ENCODE measurements at regions not wholly inside any gene's neighbourhood (a gene's known extent, or its start where the extent isn't known, plus 50 kb on each side); places are given as distances from the start of the nearest gene placed in this dataset.

GRCh38 chr21:24265987-24266386, 1341.3 kb downstream of the MRPL39 start:
- Mint-ChIP-seq H3K36me3 (ENCODE audit: low read depth) (peaks cover 5% of the 10 kb centered on the region; the same call in 2 of the 3 replicates), H3K27ac (no peak overlapping the region), H3K4me1 (no peaks in the 10 kb centered on the region), H3K9me3 (peaks cover 72% of the 10 kb centered on the region), H3K27me3 (ENCODE audit: insufficient read depth, low read depth, poor library complexity) (no peaks in the 10 kb centered on the region), H3K4me3 (no peak overlapping the region)
- Histone ChIP-seq H3K36me3 (ENCODE audit: insufficient read depth) (no peaks in the 10 kb centered on the region), H3K4me2 (no peak overlapping the region), H3K4me3 (no peak overlapping the region), H4K20me1 (replicated peaks; ENCODE audit: insufficient read depth) (no peaks in the 10 kb centered on the region), H3K4me1 (ENCODE audit: insufficient read depth) (no peaks in the 10 kb centered on the region), H3K27ac (ENCODE audit: low read depth) (no peak overlapping the region), H3K9me2 (ENCODE audit: insufficient read depth) (no peaks in the 10 kb centered on the region), H3F3A (replicated peaks; ENCODE audit: low read depth) (no peaks in the 10 kb centered on the region), H3K27me3 (ENCODE audit: insufficient read depth) (no peaks in the 10 kb centered on the region), H2AFZ (no peak overlapping the region), H3K79me2 (replicated peaks; ENCODE audit: insufficient read depth) (no peaks in the 10 kb centered on the region)
- TF ChIP-seq EZH2 (IDR thresholded peaks at IDR 0.05; ENCODE audit: low read depth, unreplicated experiment) (no peak), ZNF114 (CRISPR knock-in tag; IDR thresholded peaks at IDR 0.05) (no peak), ETS1 (IDR thresholded peaks at IDR 0.05) (no peak), EZH2phosphoT487 (IDR thresholded peaks at IDR 0.05; ENCODE audit: unreplicated experiment) (no peak), CREB1 (CRISPR knock-in tag; IDR thresholded peaks at IDR 0.05; ENCODE audit: low read depth) (no peak), POLR2AphosphoS5 (IDR thresholded peaks at IDR 0.05; ENCODE audit: low read depth) (no peak)
- TF ChIP-seq, protein P1, sequence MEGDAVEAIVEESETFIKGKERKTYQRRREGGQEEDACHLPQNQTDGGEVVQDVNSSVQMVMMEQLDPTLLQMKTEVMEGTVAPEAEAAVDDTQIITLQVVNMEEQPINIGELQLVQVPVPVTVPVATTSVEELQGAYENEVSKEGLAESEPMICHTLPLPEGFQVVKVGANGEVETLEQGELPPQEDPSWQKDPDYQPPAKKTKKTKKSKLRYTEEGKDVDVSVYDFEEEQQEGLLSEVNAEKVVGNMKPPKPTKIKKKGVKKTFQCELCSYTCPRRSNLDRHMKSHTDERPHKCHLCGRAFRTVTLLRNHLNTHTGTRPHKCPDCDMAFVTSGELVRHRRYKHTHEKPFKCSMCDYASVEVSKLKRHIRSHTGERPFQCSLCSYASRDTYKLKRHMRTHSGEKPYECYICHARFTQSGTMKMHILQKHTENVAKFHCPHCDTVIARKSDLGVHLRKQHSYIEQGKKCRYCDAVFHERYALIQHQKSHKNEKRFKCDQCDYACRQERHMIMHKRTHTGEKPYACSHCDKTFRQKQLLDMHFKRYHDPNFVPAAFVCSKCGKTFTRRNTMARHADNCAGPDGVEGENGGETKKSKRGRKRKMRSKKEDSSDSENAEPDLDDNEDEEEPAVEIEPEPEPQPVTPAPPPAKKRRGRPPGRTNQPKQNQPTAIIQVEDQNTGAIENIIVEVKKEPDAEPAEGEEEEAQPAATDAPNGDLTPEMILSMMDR (conservative IDR thresholded peaks at IDR 0.05; ENCODE audit: low read depth in 2 of 2), result no peak
- ATAC-seq (no peak), DNase-seq (ENCODE audit: low spot score) (no peak)

- Histone ChIP-seq H3K4me2 (no peak overlapping the region), H4K20me1 (replicated peaks; ENCODE audit: insufficient read depth) (no peaks in the 10 kb centered on the region), H3K27me3 (ENCODE audit: insufficient read depth) (no peaks in the 10 kb centered on the region), H3K4me1 (ENCODE audit: insufficient read depth) (no peaks in the 10 kb centered on the region), H2AFZ (no peak overlapping the region), H3K79me2 (replicated peaks; ENCODE audit: insufficient read depth) (no peaks in the 10 kb centered on the region), H3K36me3 (ENCODE audit: insufficient read depth) (no peaks in the 10 kb centered on the region), H3K4me3 (no peak overlapping the region), H3F3A (replicated peaks; ENCODE audit: low read depth) (no peaks in the 10 kb centered on the region), H3K27ac (ENCODE audit: low read depth) (no peak overlapping the region), H3K9me2 (ENCODE audit: insufficient read depth) (no peaks in the 10 kb centered on the region)
- H3K9me3 Mint-ChIP-seq, result peaks cover 73% of the 10 kb centered on the region
- no peaks in the 10 kb centered on the region for H3K4me1 Mint-ChIP-seq
- H3K36me3 Mint-ChIP-seq (ENCODE audit: low read depth), result peaks cover 2% of the 10 kb centered on the region; the same call in 2 of the 3 replicates
- DNase-seq (ENCODE audit: low spot score) (no peak), ATAC-seq (no peak)
- no peak overlapping the region for H3K27ac Mint-ChIP-seq
- H3K27me3 Mint-ChIP-seq (ENCODE audit: insufficient read depth, low read depth, poor library complexity), result no peaks in the 10 kb centered on the region
- TF ChIP-seq EZH2phosphoT487 (IDR thresholded peaks at IDR 0.05; ENCODE audit: unreplicated experiment) (no peak), STAT1 (IDR thresholded peaks at IDR 0.05; ENCODE audit: unreplicated experiment) (no peak), ZNF114 (CRISPR knock-in tag; IDR thresholded peaks at IDR 0.05) (no peak), POLR2AphosphoS5 (IDR thresholded peaks at IDR 0.05; ENCODE audit: low read depth) (no peak)
- H3K4me3 Mint-ChIP-seq, result no peak overlapping the region
Measured at GRCh38 chr21:24260751-24261150, 1346.5 kb downstream of the MRPL39 start.

- Histone ChIP-seq H4K20me1 (replicated peaks; ENCODE audit: insufficient read depth) (no peaks in the 10 kb centered on the region), H2AFZ (no peak overlapping the region), H3K4me2 (no peak overlapping the region), H3K27ac (ENCODE audit: low read depth) (no peak overlapping the region), H3K4me3 (no peak overlapping the region), H3K9me2 (ENCODE audit: insufficient read depth) (no peaks in the 10 kb centered on the region), H3K4me1 (ENCODE audit: insufficient read depth) (no peaks in the 10 kb centered on the region), H3K79me2 (replicated peaks; ENCODE audit: insufficient read depth) (no peaks in the 10 kb centered on the region), H3F3A (replicated peaks; ENCODE audit: low read depth) (no peaks in the 10 kb centered on the region), H3K36me3 (ENCODE audit: insufficient read depth) (no peaks in the 10 kb centered on the region), H3K27me3 (ENCODE audit: insufficient read depth) (no peaks in the 10 kb centered on the region)
- Mint-ChIP-seq H3K4me3 (no peak overlapping the region), H3K9me3 (peaks cover 78% of the 10 kb centered on the region), H3K27me3 (ENCODE audit: insufficient read depth, low read depth, poor library complexity) (no peaks in the 10 kb centered on the region), H3K27ac (no peak overlapping the region), H3K36me3 (ENCODE audit: low read depth) (peaks cover 4% of the 10 kb centered on the region; the same call in 2 of the 3 replicates), H3K4me1 (no peaks in the 10 kb centered on the region)
- no peak for ATAC-seq
- no peak for DNase-seq (ENCODE audit: low spot score)
- no peak for TF ChIP-seq ETS1 (IDR thresholded peaks at IDR 0.05)
Measured at GRCh38 chr21:24259241-24259640, 1348.0 kb downstream of the MRPL39 start.

Data from GM23338 (cell line).